ENCODE measurements at regions not wholly inside any gene's neighbourhood (a gene's known extent, or its start where the extent isn't known, plus 50 kb on each side); places are given as distances from the start of the nearest gene placed in this dataset.

DNA sequence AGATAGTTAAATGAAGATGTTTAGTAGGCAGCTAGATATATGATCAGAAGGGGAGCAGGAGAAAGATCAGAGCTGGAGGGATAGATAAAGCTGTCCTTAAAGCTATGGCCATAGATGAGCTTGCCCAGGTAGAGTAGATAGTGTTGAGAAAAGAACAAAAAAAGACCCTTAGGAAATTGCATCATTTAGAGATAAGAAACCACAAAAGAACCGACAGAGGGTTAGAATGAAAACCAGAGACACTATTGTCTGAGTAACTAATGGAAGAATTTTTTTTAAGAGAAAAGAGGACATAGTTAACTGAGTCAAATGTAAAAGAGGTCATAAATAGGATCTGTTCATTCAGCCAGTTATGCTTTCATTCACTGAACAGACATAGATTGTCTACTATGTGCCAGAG, 101.8 kb downstream of the TNFAIP3 start (continued):
- TF ChIP-seq ARID4B (CRISPR knock-in tag; IDR thresholded peaks at IDR 0.05) (no peak), NR4A1 (CRISPR knock-in tag; IDR thresholded peaks at IDR 0.05) (no peak), NR4A1 (tag; IDR thresholded peaks at IDR 0.05) (no peak), ZNF740 (CRISPR knock-in tag; IDR thresholded peaks at IDR 0.05) (no peak), ZNF740 (tag; IDR thresholded peaks at IDR 0.05) (no peak), ZFPM2 (CRISPR knock-in tag; IDR thresholded peaks at IDR 0.05) (no peak), RNF2 (IDR thresholded peaks at IDR 0.05) (no peak), SMAD4 (CRISPR knock-in tag; conservative IDR thresholded peaks at IDR 0.05) (peak; percentile 54; the same call in 1 of the 2 replicates), ZNF512 (tag; IDR thresholded peaks at IDR 0.05) (no peak), ZNF3 (CRISPR knock-in tag; IDR thresholded peaks at IDR 0.05) (no peak), NRF1 (conservative IDR thresholded peaks at IDR 0.05 in 1 of 2, IDR thresholded peaks at IDR 0.05 in 1 of 2) (no peak), YBX1 (IDR thresholded peaks at IDR 0.05) (no peak), TRIM24 (IDR thresholded peaks at IDR 0.05) (peak; percentile 71 to 84), CHD4 (IDR thresholded peaks at IDR 0.05; ENCODE audit: insufficient read depth, insufficient replicate concordance, low read depth, low read length, poor library complexity, severe bottlenecking) (no peak), GABPA (tag; conservative IDR thresholded peaks at IDR 0.05; ENCODE audit: low read depth) (no peak), ARNT (IDR thresholded peaks at IDR 0.05) (0 out of 4 replicates have a peak, but pooled peaks of 1 of the 2 experiments have one; percentile 51), ZNF124 (CRISPR knock-in tag; IDR thresholded peaks at IDR 0.05) (no peak)
- TF ChIP-seq, protein P1, sequence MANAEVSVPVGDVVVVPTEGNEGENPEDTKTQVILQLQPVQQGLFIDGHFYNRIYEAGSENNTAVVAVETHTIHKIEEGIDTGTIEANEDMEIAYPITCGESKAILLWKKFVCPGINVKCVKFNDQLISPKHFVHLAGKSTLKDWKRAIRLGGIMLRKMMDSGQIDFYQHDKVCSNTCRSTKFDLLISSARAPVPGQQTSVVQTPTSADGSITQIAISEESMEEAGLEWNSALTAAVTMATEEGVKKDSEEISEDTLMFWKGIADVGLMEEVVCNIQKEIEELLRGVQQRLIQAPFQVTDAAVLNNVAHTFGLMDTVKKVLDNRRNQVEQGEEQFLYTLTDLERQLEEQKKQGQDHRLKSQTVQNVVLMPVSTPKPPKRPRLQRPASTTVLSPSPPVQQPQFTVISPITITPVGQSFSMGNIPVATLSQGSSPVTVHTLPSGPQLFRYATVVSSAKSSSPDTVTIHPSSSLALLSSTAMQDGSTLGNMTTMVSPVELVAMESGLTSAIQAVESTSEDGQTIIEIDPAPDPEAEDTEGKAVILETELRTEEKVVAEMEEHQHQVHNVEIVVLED (CRISPR knock-in tag; IDR thresholded peaks at IDR 0.05): no peak
- TF ChIP-seq, protein P2, sequence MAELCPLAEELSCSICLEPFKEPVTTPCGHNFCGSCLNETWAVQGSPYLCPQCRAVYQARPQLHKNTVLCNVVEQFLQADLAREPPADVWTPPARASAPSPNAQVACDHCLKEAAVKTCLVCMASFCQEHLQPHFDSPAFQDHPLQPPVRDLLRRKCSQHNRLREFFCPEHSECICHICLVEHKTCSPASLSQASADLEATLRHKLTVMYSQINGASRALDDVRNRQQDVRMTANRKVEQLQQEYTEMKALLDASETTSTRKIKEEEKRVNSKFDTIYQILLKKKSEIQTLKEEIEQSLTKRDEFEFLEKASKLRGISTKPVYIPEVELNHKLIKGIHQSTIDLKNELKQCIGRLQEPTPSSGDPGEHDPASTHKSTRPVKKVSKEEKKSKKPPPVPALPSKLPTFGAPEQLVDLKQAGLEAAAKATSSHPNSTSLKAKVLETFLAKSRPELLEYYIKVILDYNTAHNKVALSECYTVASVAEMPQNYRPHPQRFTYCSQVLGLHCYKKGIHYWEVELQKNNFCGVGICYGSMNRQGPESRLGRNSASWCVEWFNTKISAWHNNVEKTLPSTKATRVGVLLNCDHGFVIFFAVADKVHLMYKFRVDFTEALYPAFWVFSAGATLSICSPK (IDR thresholded peaks at IDR 0.05; ENCODE audit: borderline replicate concordance): no peak

All from K562 (cell line).